NCI-H1105 (cell line): ENCODE measurements at regions not wholly inside any gene's neighbourhood (a gene's known extent, or its start where the extent isn't known, plus 50 kb on each side); places are given as distances from the start of the nearest gene placed in this dataset.
A peak's percentile ranks its signal among the peaks of the same experiment; 100 is the strongest.

ENCODE experiments used
- DNase-seq: peaks from one replicate; lab custom pipeline; 2025; lab: John Stamatoyannopoulos, UW

DNA sequence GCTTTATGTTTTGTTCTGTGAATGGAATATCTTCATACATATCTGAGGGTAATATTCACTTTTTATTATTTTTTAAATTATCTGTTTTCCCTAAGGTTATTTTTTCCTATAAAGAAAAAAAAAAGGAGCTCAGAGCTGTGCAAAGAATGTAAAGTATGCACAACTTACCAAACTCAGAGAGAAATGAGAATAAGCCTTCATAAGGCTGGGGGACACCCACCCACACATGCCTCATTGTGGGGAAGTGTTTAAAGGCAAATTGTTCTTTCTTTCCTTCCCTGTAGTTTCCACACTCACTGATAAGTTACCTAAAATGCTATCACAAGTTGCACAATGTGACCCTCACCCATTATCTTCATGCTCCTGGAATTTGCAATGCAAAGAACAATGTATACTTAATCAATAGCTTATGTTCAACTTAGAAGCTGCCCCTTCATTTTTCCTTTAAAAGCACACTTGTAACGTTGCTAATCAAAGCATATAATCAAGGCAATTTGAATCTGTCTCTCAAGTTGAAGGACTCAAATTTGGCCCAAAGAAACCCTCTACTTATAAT lies 108.1 kb downstream of the GNAT3 start:
- DNase-seq: no peak

DNA sequence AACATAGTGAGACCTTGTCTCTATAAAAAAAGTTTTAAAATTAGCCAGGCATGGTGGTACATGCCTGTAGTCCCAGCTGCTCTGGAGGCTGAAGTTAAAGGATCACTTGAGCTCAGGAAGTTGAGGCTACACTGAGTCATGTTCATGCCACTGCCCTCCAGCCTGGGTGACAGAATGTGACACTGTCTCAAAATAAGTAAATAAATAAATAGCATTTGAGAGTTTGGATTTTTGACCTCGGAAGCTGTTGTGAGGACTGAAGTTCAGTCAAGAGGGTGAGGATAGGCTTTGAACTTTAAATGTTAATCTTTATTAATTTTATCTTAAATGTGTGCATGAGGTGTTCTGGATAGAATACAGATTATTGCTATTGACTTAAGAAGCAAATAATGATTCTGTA lies 110.2 kb downstream of the GNAT3 start:
- DNase-seq: no peak

DNA sequence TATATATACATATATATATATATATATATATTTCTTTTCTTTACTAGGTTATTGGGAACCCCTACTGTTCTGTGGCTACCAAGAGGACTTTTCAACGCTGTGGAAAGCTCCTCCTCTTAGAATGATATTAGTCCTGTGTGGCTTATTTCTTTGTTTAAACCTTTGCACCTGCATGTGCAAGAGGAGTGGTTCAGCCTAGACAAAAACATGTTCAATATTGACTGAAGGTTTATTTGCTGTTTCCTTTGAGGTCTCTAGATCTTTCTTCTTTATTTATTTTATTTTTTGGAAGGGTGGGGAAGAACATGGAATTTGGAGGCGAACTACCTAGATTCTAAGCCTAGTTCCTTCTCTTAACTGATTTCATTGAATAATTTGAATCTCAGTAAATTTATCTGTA lies 118.1 kb downstream of the GNAT3 start:
- DNase-seq: no peak

DNA sequence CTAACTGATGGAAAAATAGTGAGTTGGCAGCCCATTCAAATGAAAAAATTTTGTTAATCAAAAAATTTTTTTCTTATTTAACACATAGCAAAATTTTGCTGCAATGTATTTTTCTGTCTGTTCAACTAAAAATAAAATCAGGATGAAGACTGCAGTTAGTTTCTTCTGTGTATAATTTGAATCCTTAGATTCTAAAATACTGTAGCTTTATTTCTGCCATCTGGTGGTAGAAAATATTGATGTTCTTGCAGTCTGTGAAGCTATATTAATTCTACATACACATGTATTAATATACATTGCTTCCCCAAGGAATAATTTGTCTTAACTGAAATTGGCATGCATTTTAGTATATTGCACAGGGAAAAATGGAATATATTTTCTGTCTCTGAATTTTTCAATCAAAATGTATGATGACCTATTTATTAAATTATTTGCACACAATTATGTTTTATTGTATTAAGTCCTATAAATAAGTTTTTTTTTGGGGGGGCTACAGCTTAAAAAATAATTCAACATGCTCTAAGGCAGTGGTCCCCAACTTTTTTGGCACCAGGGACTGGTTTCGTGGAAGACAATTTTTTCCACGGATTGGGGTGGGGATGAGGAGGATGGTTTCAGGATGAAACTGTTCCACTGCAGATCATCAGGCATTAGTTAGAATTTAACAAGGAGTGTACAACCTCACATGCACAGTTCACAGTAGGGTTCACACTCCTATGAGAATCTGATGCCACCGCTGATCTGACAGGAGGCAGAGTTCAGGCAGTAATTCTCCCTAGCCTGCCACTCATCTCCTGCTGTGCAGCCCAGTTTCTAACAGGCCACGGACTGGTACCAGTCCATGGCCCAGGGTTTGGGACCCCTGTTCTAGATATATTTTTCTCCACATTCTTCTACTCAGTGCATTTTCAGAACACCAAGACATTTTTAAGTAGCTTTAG lies 119.4 kb downstream of the GNAT3 start:
- DNase-seq: peak; percentile 11

DNA sequence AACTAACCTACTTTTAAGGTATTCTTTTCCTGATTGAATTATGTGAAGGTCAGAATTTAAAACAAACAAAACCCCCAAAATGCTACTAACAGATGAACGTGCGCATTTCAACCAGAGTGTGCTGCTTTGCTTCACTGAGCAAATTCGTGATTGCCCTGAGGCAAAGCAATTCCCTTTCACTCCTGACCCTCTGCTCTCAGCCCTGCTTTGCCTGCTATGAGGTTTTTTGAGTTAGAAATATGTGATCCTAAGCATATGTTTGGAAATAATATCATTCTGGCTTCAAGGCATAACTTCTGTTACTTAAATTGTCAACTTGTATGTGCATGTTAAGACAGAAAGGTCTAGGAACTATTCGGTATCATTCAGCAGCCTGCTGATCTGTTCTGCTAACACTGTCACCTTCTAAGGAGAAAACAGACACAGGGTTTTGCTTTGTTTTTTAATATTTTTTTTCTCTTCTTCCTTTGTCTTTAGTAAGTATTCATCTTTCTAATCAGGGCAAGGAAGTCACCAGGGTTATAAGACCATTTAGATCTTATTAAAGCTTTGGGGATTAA lies 124.2 kb downstream of the GNAT3 start:
- DNase-seq: no peak

DNA sequence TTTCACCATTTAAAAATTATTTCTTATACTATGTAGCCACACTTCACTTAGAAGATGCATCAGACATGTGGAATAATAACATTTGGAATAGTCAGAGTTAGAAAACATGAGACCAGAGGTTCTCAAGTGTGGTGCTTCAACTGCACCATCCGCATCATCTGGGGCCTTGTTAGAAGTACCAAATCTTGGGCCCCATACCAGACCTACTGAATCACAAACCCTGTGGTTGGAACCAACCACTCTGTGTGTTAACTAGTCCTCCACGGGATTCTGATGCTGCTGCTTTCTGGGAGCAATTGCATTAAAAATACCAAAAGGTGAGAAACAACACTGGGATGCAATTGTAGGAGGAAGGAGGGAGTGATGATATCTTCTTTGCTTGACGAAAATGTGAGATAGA lies 125.2 kb downstream of the GNAT3 start:
- no peak for DNase-seq

DNA sequence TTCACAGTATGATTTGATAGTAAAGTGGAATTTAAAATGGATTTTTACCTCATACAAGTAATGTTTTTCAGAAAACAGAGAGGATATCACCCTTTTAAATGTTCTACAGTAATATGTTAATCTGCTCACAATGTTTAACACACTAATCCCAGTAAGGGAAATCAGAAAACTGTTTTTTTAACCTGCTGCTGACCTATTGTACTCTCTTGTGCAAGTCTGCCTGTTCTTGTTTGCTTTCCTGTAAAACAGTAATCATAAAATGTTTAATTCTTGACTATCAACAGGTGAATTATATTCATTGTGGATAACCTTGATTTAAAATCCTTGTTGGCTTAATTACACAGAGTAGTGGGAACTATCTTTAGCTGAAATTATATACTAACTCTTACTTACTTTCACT lies 126.4 kb downstream of the GNAT3 start:
- no peak for DNase-seq

DNA sequence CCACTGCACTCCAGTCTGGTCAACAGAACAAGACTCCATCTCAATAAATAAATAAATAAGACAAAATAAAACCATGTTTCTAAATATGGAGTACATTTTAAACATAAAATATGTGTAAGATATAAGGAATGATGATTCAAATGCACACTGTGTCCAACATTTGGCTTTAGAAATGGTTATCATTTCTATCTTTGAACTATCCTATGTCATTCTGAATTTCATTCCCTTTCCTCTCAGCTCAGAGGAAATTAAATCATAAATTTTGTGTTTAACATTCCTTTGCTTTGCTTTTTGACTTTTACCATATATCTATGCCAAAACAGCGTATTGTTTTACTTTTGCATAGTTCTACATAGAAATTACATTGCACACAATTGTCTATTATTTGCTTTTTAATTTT lies 130.9 kb downstream of the GNAT3 start:
- no peak for DNase-seq

DNA sequence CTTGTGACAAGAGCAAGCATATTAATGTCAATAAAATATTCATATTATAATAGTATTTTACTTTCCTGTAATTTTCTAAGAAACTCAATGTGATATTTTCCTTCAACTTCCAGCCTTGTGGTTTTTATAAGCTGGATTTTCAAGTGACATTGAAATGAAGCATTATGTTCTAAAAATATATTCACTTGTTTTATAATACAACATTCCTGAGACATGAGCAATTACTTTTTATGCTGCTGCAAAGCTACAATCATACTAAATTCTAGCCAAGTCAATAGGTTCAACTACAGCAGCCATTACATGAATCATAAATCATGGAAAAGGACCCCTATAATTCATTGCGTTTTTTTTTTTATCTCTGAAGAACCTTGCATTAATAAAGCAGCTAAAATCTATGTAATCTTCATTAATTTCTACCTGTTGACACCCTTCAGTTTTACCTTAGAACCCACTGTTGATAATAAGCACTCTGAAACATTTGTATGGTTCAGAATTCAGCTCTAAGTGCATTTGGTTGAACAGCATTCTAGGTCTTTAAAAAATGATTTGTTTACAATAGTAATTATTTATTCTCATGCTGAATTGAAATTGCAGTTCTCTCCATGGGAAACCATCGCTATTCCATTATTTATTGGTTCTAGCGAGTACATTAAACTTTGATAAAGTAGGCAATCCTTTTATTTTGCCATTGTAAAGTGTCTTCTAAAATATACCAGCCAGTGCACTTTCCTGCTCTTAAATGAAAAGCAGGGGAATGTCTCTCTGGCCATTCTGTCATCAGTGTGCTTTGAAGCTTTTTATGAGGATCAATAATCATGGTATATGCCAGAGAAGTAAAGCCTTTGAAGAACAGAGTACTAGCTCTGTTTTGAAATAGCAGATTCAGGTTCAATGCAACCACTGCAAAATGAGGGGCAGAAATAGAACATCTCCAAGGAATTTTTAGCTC lies 132.6 kb downstream of the GNAT3 start:
- no peak for DNase-seq

DNA sequence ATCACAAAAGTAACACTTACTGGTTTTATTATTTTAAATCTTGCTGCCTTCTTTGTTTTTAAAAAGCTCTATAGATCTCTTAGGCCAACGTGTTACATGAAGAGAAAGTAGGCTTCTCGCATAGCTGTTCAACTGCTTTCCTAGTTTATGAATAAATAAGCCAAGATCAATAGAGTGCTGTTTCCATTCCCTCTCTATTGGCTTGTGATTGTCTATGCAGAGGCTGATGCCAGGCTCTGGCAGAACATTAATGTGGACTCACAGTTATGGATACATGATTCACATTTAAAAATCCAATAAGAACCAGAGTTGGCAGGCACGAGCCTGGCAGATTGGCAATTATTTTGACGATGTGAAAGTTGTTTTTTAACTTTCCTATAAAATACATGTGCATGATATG lies 137.5 kb downstream of the GNAT3 start:
- DNase-seq: no peak

DNA sequence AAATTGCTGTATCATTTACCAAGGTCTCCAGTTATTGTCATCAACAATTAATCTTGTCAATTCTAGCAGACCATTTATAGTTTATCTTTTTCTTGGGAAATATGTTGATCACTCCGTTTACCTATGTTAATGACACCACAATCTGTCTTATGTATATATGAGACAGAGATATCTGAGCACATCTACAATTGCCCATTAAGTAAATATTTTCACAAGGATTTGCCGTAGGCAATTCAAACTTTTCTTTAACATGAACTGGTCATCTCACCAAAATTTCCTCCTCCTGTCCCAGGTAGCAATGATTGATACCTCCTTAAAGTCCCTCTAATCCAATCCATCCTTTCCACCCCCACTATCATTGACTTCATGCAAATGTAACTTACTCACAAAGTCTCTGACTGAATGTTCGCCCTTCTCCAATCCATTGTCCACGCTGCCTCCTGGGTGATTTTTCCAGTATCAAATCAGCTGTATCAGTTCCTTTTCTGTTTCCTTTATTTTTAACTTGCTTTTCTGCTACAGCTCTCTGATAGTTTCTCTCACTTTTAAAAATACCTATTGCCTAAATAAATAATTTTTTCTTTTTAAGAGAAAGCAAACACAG lies 138.3 kb downstream of the GNAT3 start:
- no peak for DNase-seq

DNA sequence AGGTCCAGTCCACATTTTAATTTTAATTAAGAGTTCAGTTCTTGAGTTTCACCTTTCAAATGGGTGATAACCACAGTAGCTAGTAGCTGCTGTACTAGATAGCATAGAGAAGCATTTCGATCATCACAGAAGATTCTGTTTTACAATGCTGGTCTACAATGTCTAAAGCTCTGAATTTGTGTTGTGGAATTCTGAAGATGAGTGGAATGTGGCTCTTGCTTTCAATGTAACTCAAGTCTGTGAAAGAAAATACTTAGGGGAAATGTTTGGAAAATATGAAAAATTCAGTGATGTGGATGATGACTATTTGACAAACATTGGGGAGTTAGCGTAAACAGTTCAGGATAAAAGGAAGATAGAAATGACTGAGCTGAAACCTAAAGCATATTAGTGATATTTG lies 139.4 kb downstream of the GNAT3 start:
- DNase-seq: no peak

DNA sequence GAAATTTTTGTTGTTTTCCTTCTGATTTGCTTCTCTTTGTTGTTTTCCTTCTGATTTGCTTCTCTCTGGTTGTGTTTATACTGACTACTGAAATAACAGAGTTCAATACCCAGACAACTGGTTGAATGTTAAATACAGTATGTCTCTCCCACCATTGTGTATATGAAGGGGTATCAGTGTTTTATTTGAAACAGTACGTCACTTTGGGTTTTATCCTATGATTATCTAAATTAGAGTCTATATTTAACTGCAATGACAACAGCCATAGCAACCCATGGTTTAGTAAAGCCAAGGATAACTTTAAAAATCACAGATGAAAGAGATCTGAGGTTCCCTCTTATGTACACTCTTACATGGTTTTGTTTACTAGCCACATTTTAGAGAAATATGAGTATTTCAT lies 141.3 kb downstream of the GNAT3 start:
- DNase-seq: no peak

DNA sequence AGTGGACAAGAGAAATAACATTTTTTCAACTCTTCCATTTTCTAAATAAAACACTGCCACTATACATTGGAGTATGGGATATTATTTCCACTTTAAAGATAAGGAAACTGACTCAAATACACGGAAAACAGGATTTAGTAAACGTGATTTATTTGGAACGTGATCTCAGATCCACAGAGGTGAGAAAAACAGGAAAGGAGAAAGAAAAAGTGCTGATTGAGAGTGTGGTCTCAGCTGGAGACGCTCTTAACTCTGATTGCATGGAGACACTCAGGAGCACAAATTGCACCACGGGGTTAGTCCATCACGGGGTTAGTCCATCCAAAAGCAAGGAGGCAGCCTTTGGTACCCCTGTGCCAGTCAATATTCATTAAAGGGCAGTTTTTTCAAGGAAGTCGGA lies 142.5 kb downstream of the GNAT3 start:
- no peak for DNase-seq

DNA sequence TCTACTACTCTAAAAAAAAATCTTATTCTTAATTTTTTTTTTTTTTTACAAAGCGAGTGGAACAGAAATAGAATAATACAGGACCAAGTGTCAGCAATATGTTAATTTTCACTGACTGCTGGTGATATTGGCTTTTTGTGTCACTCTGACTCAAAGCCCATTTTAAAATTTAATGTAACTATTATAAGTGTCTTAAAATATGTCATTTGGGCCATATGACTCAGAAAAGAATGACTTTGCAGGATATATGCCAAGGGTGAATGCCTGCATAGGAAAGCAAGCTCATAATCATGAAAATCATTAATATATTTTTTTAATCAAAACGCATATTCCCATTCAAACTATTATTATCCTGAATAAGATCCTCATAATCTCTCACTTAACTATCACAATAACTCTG lies 149.2 kb downstream of the GNAT3 start:
- DNase-seq: no peak

DNA sequence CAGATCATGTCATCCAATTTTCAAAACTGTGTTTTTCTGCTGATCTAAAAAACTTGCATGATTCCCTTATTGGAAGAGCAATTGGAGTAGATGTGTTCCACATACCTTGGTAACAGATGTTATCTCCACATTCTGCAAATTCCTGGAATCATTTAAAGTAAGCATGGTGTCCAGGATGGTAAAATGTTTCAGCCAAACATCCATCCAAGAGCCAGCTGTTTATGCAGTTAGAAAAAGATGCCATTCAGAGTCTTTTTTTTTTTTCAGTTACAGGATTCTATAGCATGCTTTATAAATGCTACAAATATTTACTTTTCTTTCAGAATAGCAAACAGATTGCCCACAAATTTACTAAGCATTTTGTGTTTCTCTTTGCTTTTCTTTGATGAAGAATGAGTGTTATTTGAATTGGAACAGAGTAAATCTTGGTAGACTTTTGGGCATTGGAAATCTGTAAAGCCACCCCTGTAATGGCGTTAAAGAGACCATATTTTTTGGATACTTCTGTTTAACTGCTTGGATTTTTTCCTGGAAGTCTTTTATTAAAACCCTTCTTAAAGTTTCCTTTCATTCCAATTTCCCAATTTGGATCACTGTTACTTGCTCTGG lies 149.8 kb downstream of the GNAT3 start:
- DNase-seq: no peak

DNA sequence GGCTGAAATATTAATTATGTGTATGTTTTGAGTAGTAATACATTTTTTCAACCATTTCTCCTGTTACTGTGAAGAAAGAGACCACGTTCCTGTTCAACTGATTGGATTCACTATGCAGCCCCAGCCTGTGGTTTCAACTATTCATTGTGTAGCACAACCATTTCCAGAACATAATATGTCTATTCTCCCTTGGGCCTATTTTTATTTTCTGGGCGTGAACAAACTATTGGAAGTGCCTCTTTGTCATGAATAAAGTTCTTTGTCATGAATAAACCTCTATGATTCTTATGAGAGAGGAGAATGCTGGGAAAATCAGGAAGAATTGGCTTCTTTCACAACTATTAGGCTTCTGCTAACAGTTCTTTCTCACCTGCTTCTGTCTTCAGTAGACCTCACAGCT lies 152.4 kb downstream of the GNAT3 start:
- no peak for DNase-seq

DNA sequence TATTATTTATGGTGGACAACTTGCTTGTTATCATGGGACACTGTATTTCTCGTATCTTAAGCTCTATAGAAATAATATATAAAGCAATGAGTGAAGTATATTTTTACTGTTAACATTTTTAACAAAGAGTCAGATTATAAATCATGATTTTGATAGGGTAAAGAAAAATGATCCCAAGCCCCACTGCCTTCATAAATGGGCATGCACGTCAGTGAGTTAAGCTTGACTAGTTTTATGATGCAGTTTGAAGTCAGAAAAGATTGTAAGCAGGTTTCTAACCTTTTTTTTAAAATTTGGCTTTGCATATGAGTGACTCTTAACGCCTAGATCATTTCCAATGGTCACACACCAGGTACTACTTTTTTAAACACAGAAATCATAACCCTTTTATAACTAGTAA lies 152.8 kb downstream of the GNAT3 start:
- DNase-seq: no peak

DNA sequence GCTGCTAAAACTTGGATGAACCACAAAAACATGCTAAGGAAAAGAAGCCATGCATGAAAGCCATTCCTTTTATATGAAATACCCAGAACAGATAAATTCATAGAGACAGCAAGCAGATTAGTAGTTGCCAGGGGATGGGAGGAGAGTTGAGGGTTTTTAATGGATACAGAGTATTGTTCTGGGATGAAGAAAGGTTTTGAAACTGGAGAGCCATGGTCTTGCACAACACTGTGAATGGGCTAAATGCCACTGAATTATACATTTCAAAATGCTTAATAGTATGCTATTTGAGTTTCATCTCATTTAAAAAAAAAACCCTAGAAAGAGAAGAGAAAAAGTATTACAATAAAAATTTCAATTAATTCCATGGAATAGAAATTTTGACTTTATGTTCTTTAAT lies 154.3 kb downstream of the GNAT3 start:
- DNase-seq: no peak

DNA sequence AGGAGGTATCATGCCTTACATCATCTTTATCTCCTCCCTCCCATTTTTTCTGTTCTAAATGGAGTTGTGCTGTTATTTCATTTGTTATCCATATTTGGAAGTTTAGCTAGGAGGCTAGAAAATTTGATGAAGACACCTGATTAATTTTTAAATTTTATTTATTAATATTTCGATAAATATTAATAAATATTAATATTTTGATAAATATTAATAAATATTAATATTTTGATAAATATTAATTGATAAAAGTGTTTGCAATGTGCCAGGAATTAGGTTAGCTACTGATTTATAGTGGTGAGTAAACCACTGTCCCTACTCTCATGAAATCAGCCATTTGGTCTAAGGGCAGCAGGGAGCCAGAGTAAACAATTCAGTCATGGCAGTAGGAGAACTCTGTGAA lies 161.4 kb downstream of the GNAT3 start:
- no peak for DNase-seq

DNA sequence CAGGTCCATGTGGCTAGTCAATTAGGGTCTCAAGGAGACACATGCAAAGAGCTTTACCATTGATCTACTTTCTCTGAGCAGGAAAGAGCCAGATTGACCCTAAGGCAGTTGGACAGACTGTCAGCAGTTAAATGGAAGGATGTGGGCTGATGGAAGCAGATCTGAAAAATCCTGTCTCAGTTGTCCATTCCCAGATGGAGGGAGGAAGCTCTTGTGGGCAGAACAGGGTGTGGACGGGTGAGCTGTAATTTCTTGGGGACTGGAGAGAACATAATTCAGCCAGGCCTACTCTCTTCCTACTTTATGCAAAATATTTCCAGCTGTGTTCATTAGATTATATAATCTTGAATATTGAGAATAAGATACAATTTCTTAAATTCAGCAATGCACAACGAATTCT lies 163.6 kb downstream of the GNAT3 start:
- no peak for DNase-seq

DNA sequence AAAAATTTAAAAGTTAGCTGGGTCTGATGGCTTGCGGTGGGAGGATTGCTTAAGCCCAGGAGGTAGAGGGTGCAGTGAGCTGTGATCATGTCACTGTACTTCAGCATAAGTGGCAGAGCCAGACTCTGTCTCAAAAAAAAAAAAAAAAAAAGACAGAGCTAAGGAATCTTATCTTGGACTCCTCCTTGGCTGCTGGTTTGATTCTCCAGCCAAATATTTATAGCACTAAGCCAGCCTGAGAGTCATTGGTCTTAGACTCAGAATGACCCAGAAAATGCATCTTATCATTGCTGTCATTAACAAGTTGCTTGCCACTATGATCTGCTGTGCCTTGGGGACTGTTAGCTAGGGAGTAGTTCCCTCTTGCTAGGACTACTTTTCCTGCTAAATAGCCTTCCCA lies 164.7 kb downstream of the GNAT3 start:
- no peak for DNase-seq
